ENCODE measurements at regions not wholly inside any gene's neighbourhood (a gene's known extent, or its start where the extent isn't known, plus 50 kb on each side); places are given as distances from the start of the nearest gene placed in this dataset.

DNA sequence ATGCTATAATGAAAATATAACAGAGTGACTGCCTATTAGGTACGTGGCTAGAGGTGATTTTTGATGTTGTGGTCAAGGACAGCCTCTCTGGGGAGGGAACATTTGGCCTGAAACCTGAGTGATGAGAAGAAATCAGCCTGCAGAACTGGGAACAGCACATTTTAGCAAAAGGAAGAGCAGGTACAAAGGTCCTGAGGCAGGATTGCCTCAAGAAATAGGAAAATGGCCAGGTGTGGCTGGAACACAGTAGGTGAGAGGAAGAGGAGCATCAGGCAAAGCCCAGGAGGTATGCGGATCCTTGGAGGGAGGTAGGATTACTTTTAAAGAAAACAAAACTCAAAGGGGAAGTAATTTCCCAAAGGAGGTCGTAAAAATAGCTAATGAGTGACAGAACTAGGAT is 582.9 kb downstream of the MED13L start:
- TF ChIP-seq, protein P1, sequence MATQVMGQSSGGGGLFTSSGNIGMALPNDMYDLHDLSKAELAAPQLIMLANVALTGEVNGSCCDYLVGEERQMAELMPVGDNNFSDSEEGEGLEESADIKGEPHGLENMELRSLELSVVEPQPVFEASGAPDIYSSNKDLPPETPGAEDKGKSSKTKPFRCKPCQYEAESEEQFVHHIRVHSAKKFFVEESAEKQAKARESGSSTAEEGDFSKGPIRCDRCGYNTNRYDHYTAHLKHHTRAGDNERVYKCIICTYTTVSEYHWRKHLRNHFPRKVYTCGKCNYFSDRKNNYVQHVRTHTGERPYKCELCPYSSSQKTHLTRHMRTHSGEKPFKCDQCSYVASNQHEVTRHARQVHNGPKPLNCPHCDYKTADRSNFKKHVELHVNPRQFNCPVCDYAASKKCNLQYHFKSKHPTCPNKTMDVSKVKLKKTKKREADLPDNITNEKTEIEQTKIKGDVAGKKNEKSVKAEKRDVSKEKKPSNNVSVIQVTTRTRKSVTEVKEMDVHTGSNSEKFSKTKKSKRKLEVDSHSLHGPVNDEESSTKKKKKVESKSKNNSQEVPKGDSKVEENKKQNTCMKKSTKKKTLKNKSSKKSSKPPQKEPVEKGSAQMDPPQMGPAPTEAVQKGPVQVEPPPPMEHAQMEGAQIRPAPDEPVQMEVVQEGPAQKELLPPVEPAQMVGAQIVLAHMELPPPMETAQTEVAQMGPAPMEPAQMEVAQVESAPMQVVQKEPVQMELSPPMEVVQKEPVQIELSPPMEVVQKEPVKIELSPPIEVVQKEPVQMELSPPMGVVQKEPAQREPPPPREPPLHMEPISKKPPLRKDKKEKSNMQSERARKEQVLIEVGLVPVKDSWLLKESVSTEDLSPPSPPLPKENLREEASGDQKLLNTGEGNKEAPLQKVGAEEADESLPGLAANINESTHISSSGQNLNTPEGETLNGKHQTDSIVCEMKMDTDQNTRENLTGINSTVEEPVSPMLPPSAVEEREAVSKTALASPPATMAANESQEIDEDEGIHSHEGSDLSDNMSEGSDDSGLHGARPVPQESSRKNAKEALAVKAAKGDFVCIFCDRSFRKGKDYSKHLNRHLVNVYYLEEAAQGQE (IDR thresholded peaks at IDR 0.05; ENCODE audit: low read depth) = no peak
- no peak for TF ChIP-seq RAD21 (IDR thresholded peaks at IDR 0.05; ENCODE audit: low read depth)
- TF ChIP-seq ZFX (IDR thresholded peaks at IDR 0.05) = no peak
- no peak for TF ChIP-seq TCF7L2 (IDR thresholded peaks at IDR 0.05; ENCODE audit: borderline replicate concordance, extremely low read depth, insufficient read depth, insufficient read length)
- no peak for TF ChIP-seq CBX3 (IDR thresholded peaks at IDR 0.05; ENCODE audit: low read depth)
- no peak for TF ChIP-seq FOSL1 (IDR thresholded peaks at IDR 0.05; ENCODE audit: low read depth)
- TF ChIP-seq, protein P2, sequence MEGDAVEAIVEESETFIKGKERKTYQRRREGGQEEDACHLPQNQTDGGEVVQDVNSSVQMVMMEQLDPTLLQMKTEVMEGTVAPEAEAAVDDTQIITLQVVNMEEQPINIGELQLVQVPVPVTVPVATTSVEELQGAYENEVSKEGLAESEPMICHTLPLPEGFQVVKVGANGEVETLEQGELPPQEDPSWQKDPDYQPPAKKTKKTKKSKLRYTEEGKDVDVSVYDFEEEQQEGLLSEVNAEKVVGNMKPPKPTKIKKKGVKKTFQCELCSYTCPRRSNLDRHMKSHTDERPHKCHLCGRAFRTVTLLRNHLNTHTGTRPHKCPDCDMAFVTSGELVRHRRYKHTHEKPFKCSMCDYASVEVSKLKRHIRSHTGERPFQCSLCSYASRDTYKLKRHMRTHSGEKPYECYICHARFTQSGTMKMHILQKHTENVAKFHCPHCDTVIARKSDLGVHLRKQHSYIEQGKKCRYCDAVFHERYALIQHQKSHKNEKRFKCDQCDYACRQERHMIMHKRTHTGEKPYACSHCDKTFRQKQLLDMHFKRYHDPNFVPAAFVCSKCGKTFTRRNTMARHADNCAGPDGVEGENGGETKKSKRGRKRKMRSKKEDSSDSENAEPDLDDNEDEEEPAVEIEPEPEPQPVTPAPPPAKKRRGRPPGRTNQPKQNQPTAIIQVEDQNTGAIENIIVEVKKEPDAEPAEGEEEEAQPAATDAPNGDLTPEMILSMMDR (IDR thresholded peaks at IDR 0.05 in 2 of 3, conservative IDR thresholded peaks at IDR 0.05 in 1 of 3; ENCODE audit: borderline replicate concordance in 1 of 3, insufficient read depth in 1 of 3, low read depth in 2 of 3, low read length in 2 of 3) = no peak
- TF ChIP-seq EGR1 (IDR thresholded peaks at IDR 0.05; ENCODE audit: low read depth) = no peak
- no peak for TF ChIP-seq JUND (IDR thresholded peaks at IDR 0.05)
- TF ChIP-seq POLR2AphosphoS5 (IDR thresholded peaks at IDR 0.05; ENCODE audit: low read depth, low read length) = no peak
- no peak for TF ChIP-seq EZH2 (IDR thresholded peaks at IDR 0.05)
- TF ChIP-seq SP1 (IDR thresholded peaks at IDR 0.05; ENCODE audit: low read depth) = no peak
- TF ChIP-seq, protein P3, sequence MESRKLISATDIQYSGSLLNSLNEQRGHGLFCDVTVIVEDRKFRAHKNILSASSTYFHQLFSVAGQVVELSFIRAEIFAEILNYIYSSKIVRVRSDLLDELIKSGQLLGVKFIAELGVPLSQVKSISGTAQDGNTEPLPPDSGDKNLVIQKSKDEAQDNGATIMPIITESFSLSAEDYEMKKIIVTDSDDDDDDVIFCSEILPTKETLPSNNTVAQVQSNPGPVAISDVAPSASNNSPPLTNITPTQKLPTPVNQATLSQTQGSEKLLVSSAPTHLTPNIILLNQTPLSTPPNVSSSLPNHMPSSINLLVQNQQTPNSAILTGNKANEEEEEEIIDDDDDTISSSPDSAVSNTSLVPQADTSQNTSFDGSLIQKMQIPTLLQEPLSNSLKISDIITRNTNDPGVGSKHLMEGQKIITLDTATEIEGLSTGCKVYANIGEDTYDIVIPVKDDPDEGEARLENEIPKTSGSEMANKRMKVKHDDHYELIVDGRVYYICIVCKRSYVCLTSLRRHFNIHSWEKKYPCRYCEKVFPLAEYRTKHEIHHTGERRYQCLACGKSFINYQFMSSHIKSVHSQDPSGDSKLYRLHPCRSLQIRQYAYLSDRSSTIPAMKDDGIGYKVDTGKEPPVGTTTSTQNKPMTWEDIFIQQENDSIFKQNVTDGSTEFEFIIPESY (IDR thresholded peaks at IDR 0.05; ENCODE audit: extremely low read depth, insufficient replicate concordance, low read length) = no peak
- ATAC-seq (no peak), DNase-seq (ENCODE audit: low read depth, low spot score) (no peak)
- no peaks in the 10 kb centered on the region for H3K27me3 ChIP-seq (ENCODE audit: insufficient read depth, low read length)
- H3K9ac ChIP-seq (ENCODE audit: low read length) = no peak overlapping the region
- no peaks in the 10 kb centered on the region for H3K79me2 ChIP-seq (ENCODE audit: insufficient read depth, low read length)
- no TSS peak for BruUV-seq (replicated peaks)
- H3K4me3 ChIP-seq (replicated peaks in 1 of 2; ENCODE audit: low read depth in 1 of 2, low read length in 2 of 2) = no peak overlapping the region
- no peaks in the 10 kb centered on the region for H4K20me1 ChIP-seq (ENCODE audit: insufficient read depth)
- no peak overlapping the region for H2AFZ ChIP-seq (ENCODE audit: low read depth, low read length, poor library complexity, severe bottlenecking)
- H3K36me3 ChIP-seq (ENCODE audit: control insufficient read depth in 1 of 2, insufficient read depth in 2 of 2, low read length in 2 of 2) = no peaks in the 10 kb centered on the region
- intact Hi-C loops (cut with micrococcal nuclease) = no loop called here
- H3K4me1 ChIP-seq (ENCODE audit: control insufficient read depth in 1 of 2, insufficient read depth in 2 of 2, low read length in 2 of 2) = peaks cover 3 to 9% of the 10 kb centered on the region in 2 experiments; a peak in 3 of 4 replicates
- no peak overlapping the region for H3K27ac ChIP-seq (ENCODE audit: low read depth, low read length)
- no peaks in the 10 kb centered on the region for H3K9me3 ChIP-seq (ENCODE audit: control insufficient read depth in 1 of 2, insufficient read depth in 1 of 2, low read depth in 1 of 2, low read length in 2 of 2)
- ChIA-PET RAD21 (ENCODE audit: low non-redundant PET in 1 of 2, low total read pairs in 2 of 2, uncharacterized antibody in 2 of 2, unreplicated experiment in 2 of 2) (no interaction called here), POLR2A (no interaction called here), CTCF (no interaction called here)
- no peak overlapping the region for H3K4me2 ChIP-seq (ENCODE audit: low read length)
- no peaks in the 10 kb centered on the region for H3K9me2 ChIP-seq (ENCODE audit: insufficient read depth)

All from HCT116 (cell line).